ENCODE measurements at regions not wholly inside any gene's neighbourhood (a gene's known extent, or its start where the extent isn't known, plus 50 kb on each side); places are given as distances from the start of the nearest gene placed in this dataset.

- Histone ChIP-seq H3K27ac (no peak overlapping the region), H3K4me3 (no peak overlapping the region), H3K36me3 (no peaks in the 10 kb centered on the region), H3K27me3 (no peaks in the 10 kb centered on the region), H3K4me1 (peaks cover 0 to 7% (median 2%) of the 10 kb centered on the region in 4 donors), H3K9me3 (no peaks in the 10 kb centered on the region)
- ATAC-seq (ENCODE audit: low FRiP score in 2 of 2) (no peak), DNase-seq (no peak)
- TF ChIP-seq POLR2AphosphoS5 (IDR thresholded peaks at IDR 0.05) (no peak), POLR2A (IDR thresholded peaks at IDR 0.05) (no peak), EP300 (IDR thresholded peaks at IDR 0.05) (no peak), CTCF (IDR thresholded peaks at IDR 0.05) (no peak)
- WGBS, 2 donors, result 21 to 23% methylated on average over 4 of the region's 4 CpGs
These were observed 131.9 kb upstream of the STMND1 start for GRCh38 chr6:16969699-16970655.

- ATAC-seq (ENCODE audit: low FRiP score in 2 of 2), result no peak
- no peak overlapping the region for H3K27ac ChIP-seq
- no peaks in the 10 kb centered on the region for H3K9me3 ChIP-seq
- no peak overlapping the region for H3K4me3 ChIP-seq
- H3K27me3 ChIP-seq, result no peaks in the 10 kb centered on the region
- no peak for TF ChIP-seq CTCF (IDR thresholded peaks at IDR 0.05)
- no peak for TF ChIP-seq EP300 (IDR thresholded peaks at IDR 0.05)
- no peak for TF ChIP-seq POLR2A (IDR thresholded peaks at IDR 0.05)
- no peak for TF ChIP-seq POLR2AphosphoS5 (IDR thresholded peaks at IDR 0.05)
- H3K4me1 ChIP-seq, result peaks cover 0 to 11% (median 9%) of the 10 kb centered on the region in 4 donors
- no peak for DNase-seq
- H3K36me3 ChIP-seq, result no peaks in the 10 kb centered on the region
- WGBS, 2 donors, result 78 to 85% methylated on average over 5 of the region's 5 CpGs
These were observed 133.7 kb upstream of the STMND1 start for GRCh38 chr6:16968101-16968500.

- ATAC-seq (ENCODE audit: low FRiP score in 2 of 2), result no peak
- WGBS, 2 donors, result 59 to 62% methylated on average over 2 of the region's 2 CpGs
These were observed 134.4 kb upstream of the STMND1 start for GRCh38 chr6:16967470-16967817.

GRCh38 chr6:16966791-16967469 lies 134.9 kb upstream of the STMND1 start:
- WGBS, 2 donors, result 76% methylated on average over 5 of the region's 5 CpGs
- Histone ChIP-seq H3K4me1 (peaks cover 0 to 11% (median 9%) of the 10 kb centered on the region in 4 donors), H3K9me3 (no peaks in the 10 kb centered on the region), H3K27ac (no peak overlapping the region), H3K27me3 (no peaks in the 10 kb centered on the region), H3K4me3 (no peak overlapping the region), H3K36me3 (no peaks in the 10 kb centered on the region)
- DNase-seq (no peak), ATAC-seq (ENCODE audit: low FRiP score in 2 of 2) (no peak)
- TF ChIP-seq POLR2A (IDR thresholded peaks at IDR 0.05) (no peak), POLR2AphosphoS5 (IDR thresholded peaks at IDR 0.05) (no peak), CTCF (IDR thresholded peaks at IDR 0.05) (no peak), EP300 (IDR thresholded peaks at IDR 0.05) (no peak)

More at GRCh38 chr6:16967470-16967817, 134.4 kb upstream of the STMND1 start:
- no peaks in the 10 kb centered on the region for H3K36me3 ChIP-seq
- no peak for DNase-seq
- TF ChIP-seq CTCF (IDR thresholded peaks at IDR 0.05) (no peak), POLR2AphosphoS5 (IDR thresholded peaks at IDR 0.05) (no peak), EP300 (IDR thresholded peaks at IDR 0.05) (no peak), POLR2A (IDR thresholded peaks at IDR 0.05) (no peak)
- no peak overlapping the region for H3K27ac ChIP-seq
- H3K4me1 ChIP-seq, result peaks cover 0 to 11% (median 9%) of the 10 kb centered on the region in 4 donors
- H3K9me3 ChIP-seq, result no peaks in the 10 kb centered on the region
- H3K4me3 ChIP-seq, result no peak overlapping the region
- no peaks in the 10 kb centered on the region for H3K27me3 ChIP-seq

Measured in upper lobe of left lung (tissue), 6 donors.